ENCODE measurements at regions not wholly inside any gene's neighbourhood (a gene's known extent, or its start where the extent isn't known, plus 50 kb on each side); places are given as distances from the start of the nearest gene placed in this dataset.

- Mint-ChIP-seq H3K36me3 (ENCODE audit: insufficient read depth in 1 of 3, low read depth in 3 of 3) (no peaks in the 10 kb centered on the region), H3K9me3 (no peaks in the 10 kb centered on the region), H3K27me3 (ENCODE audit: low read depth) (peaks cover 3% of the 10 kb centered on the region), H3K27ac (no peak overlapping the region), H3K4me1 (no peaks in the 10 kb centered on the region), H3K4me3 (no peak overlapping the region)
- Histone ChIP-seq H3K9ac (ENCODE audit: extremely low read depth, insufficient read length, low read length) (no peak overlapping the region), H3K56ac (ENCODE audit: insufficient read length, low read depth, low read length) (no peak overlapping the region), H3K14ac (ENCODE audit: insufficient read depth, low read length) (no peak overlapping the region), H3K4me2 (ENCODE audit: insufficient read depth, insufficient read length, low read length) (no peak overlapping the region), H3K23me2 (ENCODE audit: insufficient read length, low read depth, low read length, poor library complexity, severe bottlenecking) (no peaks in the 10 kb centered on the region), H2AFZ (ENCODE audit: low read length) (no peak overlapping the region), H2BK15ac (ENCODE audit: low read depth, low read length) (no peak overlapping the region), H3K9me3 (ENCODE audit: control insufficient read depth, low read depth, low read length) (no peaks in the 10 kb centered on the region), H2AK5ac (ENCODE audit: insufficient read length, low read length) (no peak overlapping the region), H3K79me2 (ENCODE audit: insufficient read depth, low read length) (no peaks in the 10 kb centered on the region), H2BK5ac (ENCODE audit: insufficient read length, low read length) (no peak overlapping the region), H3K27ac (ENCODE audit: insufficient read length, low read depth, low read length) (no peak overlapping the region), H2BK20ac (ENCODE audit: low read depth, low read length, poor library complexity, severe bottlenecking) (no peak overlapping the region), H4K5ac (ENCODE audit: insufficient read length, low read depth, low read length) (no peak overlapping the region), H3T11ph (ENCODE audit: low read length) (no peak overlapping the region), H3K23ac (ENCODE audit: insufficient read length, low read depth, low read length) (no peak overlapping the region), H4K20me1 (ENCODE audit: control insufficient read depth, insufficient read depth, insufficient read length) (no peaks in the 10 kb centered on the region), H4K91ac (ENCODE audit: insufficient read length, low read depth, low read length) (no peak overlapping the region), H3K27me3 (ENCODE audit: insufficient read depth, low read length) (no peaks in the 10 kb centered on the region), H2BK12ac (ENCODE audit: insufficient read length, low read depth, low read length) (no peak overlapping the region), H3K18ac (ENCODE audit: insufficient read length, low read depth, low read length) (no peak overlapping the region), H3K4me1 (ENCODE audit: insufficient read depth, low read length) (no peaks in the 10 kb centered on the region), H3K79me1 (ENCODE audit: insufficient read depth, low read depth, low read length, poor library complexity, severe bottlenecking) (no peaks in the 10 kb centered on the region), H2BK120ac (ENCODE audit: low read depth, low read length, poor library complexity, severe bottlenecking) (no peak overlapping the region), H3K4ac (ENCODE audit: low read depth, low read length) (no peak overlapping the region), H4K8ac (replicated peaks; ENCODE audit: insufficient read length, low read depth, low read length) (no peak overlapping the region)
- DNase-seq, result no peak
- TF ChIP-seq, protein P1, sequence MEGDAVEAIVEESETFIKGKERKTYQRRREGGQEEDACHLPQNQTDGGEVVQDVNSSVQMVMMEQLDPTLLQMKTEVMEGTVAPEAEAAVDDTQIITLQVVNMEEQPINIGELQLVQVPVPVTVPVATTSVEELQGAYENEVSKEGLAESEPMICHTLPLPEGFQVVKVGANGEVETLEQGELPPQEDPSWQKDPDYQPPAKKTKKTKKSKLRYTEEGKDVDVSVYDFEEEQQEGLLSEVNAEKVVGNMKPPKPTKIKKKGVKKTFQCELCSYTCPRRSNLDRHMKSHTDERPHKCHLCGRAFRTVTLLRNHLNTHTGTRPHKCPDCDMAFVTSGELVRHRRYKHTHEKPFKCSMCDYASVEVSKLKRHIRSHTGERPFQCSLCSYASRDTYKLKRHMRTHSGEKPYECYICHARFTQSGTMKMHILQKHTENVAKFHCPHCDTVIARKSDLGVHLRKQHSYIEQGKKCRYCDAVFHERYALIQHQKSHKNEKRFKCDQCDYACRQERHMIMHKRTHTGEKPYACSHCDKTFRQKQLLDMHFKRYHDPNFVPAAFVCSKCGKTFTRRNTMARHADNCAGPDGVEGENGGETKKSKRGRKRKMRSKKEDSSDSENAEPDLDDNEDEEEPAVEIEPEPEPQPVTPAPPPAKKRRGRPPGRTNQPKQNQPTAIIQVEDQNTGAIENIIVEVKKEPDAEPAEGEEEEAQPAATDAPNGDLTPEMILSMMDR (conservative IDR thresholded peaks at IDR 0.05), result no peak
- no CpG with 5 or more reads among the region's 1 CpG for WGBS (ENCODE audit: extremely low coverage, insufficient read length, low lambda C conversion rate)
Observed at GRCh38 chr12:54765652-54766051, 88.7 kb upstream of the MUCL1 start.

All from H9 (cell line).